H9 (cell line): ENCODE measurements at regions not wholly inside any gene's neighbourhood (a gene's known extent, or its start where the extent isn't known, plus 50 kb on each side); places are given as distances from the start of the nearest gene placed in this dataset.

ENCODE experiments used
- DNase-seq: peaks from one replicate; pipeline ENCODE4 v3.0.0-alpha.2; 2017
- H2AFZ ChIP-seq: one replicate; pipeline ENCODE4 v1.6.1; 2013; ENCODE audit warnings: mild to moderate bottlenecking, low read length, control low read depth, moderate library complexity
- H2AK5ac ChIP-seq: 2 replicates; pipeline ENCODE4 v1.6.1; 2013; ENCODE audit warnings: low read length, control low read depth, mixed read lengths; ENCODE audit not compliant: insufficient read length
- H2BK120ac ChIP-seq: one replicate; pipeline ENCODE4 v1.6.1; 2013; ENCODE audit warnings: low read depth, mild to moderate bottlenecking, low read length, control low read depth, inconsistent platforms; ENCODE audit not compliant: poor library complexity, severe bottlenecking
- H2BK12ac ChIP-seq: 2 replicates; pipeline ENCODE4 v1.6.1; 2013; ENCODE audit warnings: low read length, control low read depth, mixed read lengths, low read depth; ENCODE audit not compliant: insufficient read length
- H2BK15ac ChIP-seq: 2 replicates; pipeline ENCODE4 v1.6.1; 2013; ENCODE audit warnings: low read depth, low read length, control low read depth
- H2BK20ac ChIP-seq: one replicate; pipeline ENCODE4 v1.6.1; 2013; ENCODE audit warnings: low read depth, mild to moderate bottlenecking, low read length, control low read depth, inconsistent platforms; ENCODE audit not compliant: poor library complexity, severe bottlenecking
- H2BK5ac ChIP-seq: 2 replicates; pipeline ENCODE4 v1.6.1; 2013; ENCODE audit warnings: low read length, control low read depth, mixed read lengths; ENCODE audit not compliant: insufficient read length
- H3K14ac ChIP-seq: 2 replicates; pipeline ENCODE4 v1.6.1; 2013; ENCODE audit warnings: low read length, control low read depth; ENCODE audit not compliant: insufficient read depth
- H3K18ac ChIP-seq: 2 replicates; pipeline ENCODE4 v1.6.1; 2013; ENCODE audit warnings: low read depth, mild to moderate bottlenecking, mixed read lengths, low read length, control low read depth; ENCODE audit not compliant: insufficient read length
- H3K23ac ChIP-seq: 2 replicates; pipeline ENCODE4 v1.6.1; 2013; ENCODE audit warnings: low read length, control low read depth, mixed read lengths, low read depth; ENCODE audit not compliant: insufficient read length
- H3K23me2 ChIP-seq: 2 replicates; pipeline ENCODE4 v1.6.1; 2013; ENCODE audit warnings: low read depth, mild to moderate bottlenecking, mixed read lengths, low read length, control low read depth; ENCODE audit not compliant: insufficient read length, poor library complexity, severe bottlenecking
- H3K27ac ChIP-seq: 2 replicates; pipeline ENCODE4 v1.5.1; 2013; ENCODE audit warnings: low read length, control low read depth, mixed read lengths, low read depth; ENCODE audit not compliant: insufficient read length
- H3K27me3 ChIP-seq: 2 replicates; pipeline ENCODE4 v1.6.1; 2013; ENCODE audit warnings: low read length, control low read depth, inconsistent platforms; ENCODE audit not compliant: insufficient read depth
- H3K4ac ChIP-seq: 2 replicates; pipeline ENCODE4 v1.6.1; 2013; ENCODE audit warnings: low read depth, mild to moderate bottlenecking, control low read depth, inconsistent platforms, low read length, moderate library complexity
- H3K4me1 ChIP-seq: 2 replicates; pipeline ENCODE4 v1.6.1; 2013; ENCODE audit warnings: low read length, control low read depth, inconsistent platforms; ENCODE audit not compliant: insufficient read depth
- H3K4me2 ChIP-seq: 2 replicates; pipeline ENCODE4 v1.6.1; 2013; ENCODE audit warnings: low read length, control low read depth, mixed read lengths; ENCODE audit not compliant: insufficient read length, insufficient read depth
- H3K56ac ChIP-seq: 2 replicates; pipeline ENCODE4 v1.6.1; 2013; ENCODE audit warnings: low read depth, mild to moderate bottlenecking, mixed read lengths, low read length, control low read depth; ENCODE audit not compliant: insufficient read length
- H3K79me1 ChIP-seq: 2 replicates; pipeline ENCODE4 v1.6.1; 2013; ENCODE audit warnings: low read depth, mild to moderate bottlenecking, moderate library complexity, low read length, control low read depth, inconsistent platforms; ENCODE audit not compliant: insufficient read depth, poor library complexity, severe bottlenecking
- H3K79me2 ChIP-seq: 2 replicates; pipeline ENCODE4 v1.6.1; 2013; ENCODE audit warnings: low read length, control low read depth, inconsistent platforms; ENCODE audit not compliant: insufficient read depth
- H3K9ac ChIP-seq: 2 replicates; pipeline ENCODE4 v1.6.1; 2013; ENCODE audit warnings: low read length, control low read depth, mixed read lengths; ENCODE audit not compliant: insufficient read length; ENCODE audit errors: extremely low read depth
- H3K9me3 ChIP-seq: one replicate; pipeline ENCODE4 v1.6.1; 2013; ENCODE audit warnings: low read depth, low read length, inconsistent platforms; ENCODE audit not compliant: control insufficient read depth
- H3T11ph ChIP-seq: one replicate; pipeline ENCODE4 v1.6.1; 2013; ENCODE audit warnings: mild to moderate bottlenecking, low read length, control low read depth, inconsistent platforms
- H4K20me1 ChIP-seq: one replicate; pipeline ENCODE4 v1.6.1; 2013; ENCODE audit not compliant: control insufficient read depth, insufficient read length, insufficient read depth
- H4K5ac ChIP-seq: 2 replicates; pipeline ENCODE4 v1.6.1; 2013; ENCODE audit warnings: low read depth, mild to moderate bottlenecking, mixed read lengths, low read length, control low read depth; ENCODE audit not compliant: insufficient read length
- H4K8ac ChIP-seq: replicated peaks from 2 replicates; pipeline ENCODE4 v1.6.1; 2013; ENCODE audit warnings: low read length, control low read depth, mixed read lengths, low read depth; ENCODE audit not compliant: insufficient read length
- H4K91ac ChIP-seq: 2 replicates; pipeline ENCODE4 v1.6.1; 2013; ENCODE audit warnings: low read depth, mild to moderate bottlenecking, moderate library complexity, mixed read lengths, low read length, control low read depth; ENCODE audit not compliant: insufficient read length
- H3K27ac Mint-ChIP-seq, 3 experiments: 2 replicates in 2 of 3; 3 replicates in 1 of 3; pipeline ENCODE4 v1.8.0; 2020 to 2021; ENCODE audit warnings: mixed read lengths in 3 of 3, mild to moderate bottlenecking in 1 of 3, moderate library complexity in 1 of 3
- H3K27me3 Mint-ChIP-seq: 2 replicates; pipeline ENCODE4 v1.8.0; 2021; ENCODE audit warnings: low read depth, mild to moderate bottlenecking, moderate library complexity, mixed read lengths
- H3K36me3 Mint-ChIP-seq, 3 experiments: 2 replicates in 2 of 3; 3 replicates in 1 of 3; pipeline ENCODE4 v1.8.0; 2020 to 2021; ENCODE audit warnings: low read depth in 3 of 3, mixed read lengths in 3 of 3; ENCODE audit not compliant: insufficient read depth in 1 of 3
- H3K4me1 Mint-ChIP-seq, 2 experiments: 2 replicates each; pipeline ENCODE4 v1.8.0; 2020; ENCODE audit warnings: mixed read lengths in 2 of 2
- H3K4me3 Mint-ChIP-seq, 2 experiments: 2 replicates in 1 of 2; 3 replicates in 1 of 2; pipeline ENCODE4 v1.8.0; 2020 to 2021; ENCODE audit warnings: mild to moderate bottlenecking in 2 of 2, mixed read lengths in 2 of 2, moderate library complexity in 1 of 2
- H3K9me3 Mint-ChIP-seq, 2 experiments: 2 replicates in 1 of 2; 3 replicates in 1 of 2; pipeline ENCODE4 v1.8.0; 2020; ENCODE audit warnings: mild to moderate bottlenecking in 2 of 2, mixed read lengths in 2 of 2, moderate library complexity in 1 of 2
- WGBS: extraction: QIAGEN DNeasy Blood & Tissue Kit; methylation state at CpG from one replicate; pipeline ENCODE4 v1.1.7; 2013; ENCODE audit warnings: missing lambda C conversion rate, low lambda C conversion rate, mixed read lengths; ENCODE audit not compliant: insufficient read length; ENCODE audit errors: extremely low coverage; 5-methylcytosine and 5-hydroxymethylcytosine counted together
- TF ChIP-seq, protein P1 (sequence below): fragments of 200-600 bp; sonication (generic); conservative IDR thresholded peaks from 3 replicates; pipeline ENCODE4 v1.8.0; 2021; ENCODE audit warnings: antibody characterized with exemption, mild to moderate bottlenecking

DNA sequence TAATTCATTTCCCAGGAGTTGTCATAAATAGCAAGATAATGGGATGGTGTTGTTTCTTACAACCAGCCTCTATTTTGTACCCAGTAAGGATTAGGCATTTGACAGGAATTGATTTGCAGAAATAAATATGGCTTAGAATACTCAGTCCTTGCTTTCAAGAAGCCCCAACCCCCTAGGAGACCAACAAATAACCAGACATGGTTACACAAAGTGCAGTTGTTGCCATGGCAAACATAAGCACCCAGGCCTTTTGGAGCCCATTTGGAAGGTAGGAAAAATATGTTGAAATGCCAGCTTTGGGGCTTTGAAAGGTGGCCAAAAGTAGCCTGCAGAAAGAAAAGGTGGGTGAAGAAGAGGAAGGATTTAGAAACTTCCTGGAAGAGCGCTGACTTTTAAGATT, 397.5 kb downstream of the CDC14C start:
- TF ChIP-seq, protein P1, sequence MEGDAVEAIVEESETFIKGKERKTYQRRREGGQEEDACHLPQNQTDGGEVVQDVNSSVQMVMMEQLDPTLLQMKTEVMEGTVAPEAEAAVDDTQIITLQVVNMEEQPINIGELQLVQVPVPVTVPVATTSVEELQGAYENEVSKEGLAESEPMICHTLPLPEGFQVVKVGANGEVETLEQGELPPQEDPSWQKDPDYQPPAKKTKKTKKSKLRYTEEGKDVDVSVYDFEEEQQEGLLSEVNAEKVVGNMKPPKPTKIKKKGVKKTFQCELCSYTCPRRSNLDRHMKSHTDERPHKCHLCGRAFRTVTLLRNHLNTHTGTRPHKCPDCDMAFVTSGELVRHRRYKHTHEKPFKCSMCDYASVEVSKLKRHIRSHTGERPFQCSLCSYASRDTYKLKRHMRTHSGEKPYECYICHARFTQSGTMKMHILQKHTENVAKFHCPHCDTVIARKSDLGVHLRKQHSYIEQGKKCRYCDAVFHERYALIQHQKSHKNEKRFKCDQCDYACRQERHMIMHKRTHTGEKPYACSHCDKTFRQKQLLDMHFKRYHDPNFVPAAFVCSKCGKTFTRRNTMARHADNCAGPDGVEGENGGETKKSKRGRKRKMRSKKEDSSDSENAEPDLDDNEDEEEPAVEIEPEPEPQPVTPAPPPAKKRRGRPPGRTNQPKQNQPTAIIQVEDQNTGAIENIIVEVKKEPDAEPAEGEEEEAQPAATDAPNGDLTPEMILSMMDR = no peak
- Histone ChIP-seq H4K5ac (no peak overlapping the region), H3K79me1 (no peaks in the 10 kb centered on the region), H3K14ac (no peak overlapping the region), H3K27me3 (no peaks in the 10 kb centered on the region), H3K9ac (no peak overlapping the region), H3K4me2 (no peak overlapping the region), H3T11ph (peak overlapping the region; percentile 36), H2BK12ac (no peak overlapping the region), H3K4ac (no peak overlapping the region), H2BK120ac (no peak overlapping the region), H2AK5ac (no peak overlapping the region), H3K27ac (no peak overlapping the region), H2BK15ac (no peak overlapping the region), H2BK20ac (no peak overlapping the region), H4K8ac (no peak overlapping the region), H3K9me3 (no peaks in the 10 kb centered on the region), H3K79me2 (no peaks in the 10 kb centered on the region), H3K23ac (no peak overlapping the region), H2AFZ (no peak overlapping the region), H3K18ac (no peak overlapping the region), H4K91ac (no peak overlapping the region), H3K56ac (no peak overlapping the region), H2BK5ac (no peak overlapping the region), H4K20me1 (no peaks in the 10 kb centered on the region), H3K4me1 (no peaks in the 10 kb centered on the region), H3K23me2 (no peaks in the 10 kb centered on the region)
- H3K9me3 Mint-ChIP-seq = no peaks in the 10 kb centered on the region
- H3K27me3 Mint-ChIP-seq = no peaks in the 10 kb centered on the region
- H3K36me3 Mint-ChIP-seq = no peaks in the 10 kb centered on the region
- H3K4me3 Mint-ChIP-seq = no peak overlapping the region
- H3K4me1 Mint-ChIP-seq = peaks cover 3 to 11% of the 10 kb centered on the region in 2 experiments; a peak in 2 of 4 replicates
- DNase-seq = no peak
- H3K27ac Mint-ChIP-seq = no peak overlapping the region
- no CpG with 5 or more reads among the region's 1 CpG for WGBS
